GM10266 (cell line): ENCODE measurements at regions not wholly inside any gene's neighbourhood (a gene's known extent, or its start where the extent isn't known, plus 50 kb on each side); places are given as distances from the start of the nearest gene placed in this dataset.

ENCODE experiments used
- DNase-seq: peaks from one replicate; pipeline ENCODE4 v3.0.0; 2012; ENCODE audit errors: extremely low spot score
- TF ChIP-seq, protein P1 (sequence below): IDR thresholded peaks from 2 replicates; pipeline ENCODE4 v1.5.1; 2012; ENCODE audit warnings: mild to moderate bottlenecking, low read depth; ENCODE audit not compliant: control insufficient read depth, insufficient read depth; ENCODE audit errors: missing control alignments

DNA sequence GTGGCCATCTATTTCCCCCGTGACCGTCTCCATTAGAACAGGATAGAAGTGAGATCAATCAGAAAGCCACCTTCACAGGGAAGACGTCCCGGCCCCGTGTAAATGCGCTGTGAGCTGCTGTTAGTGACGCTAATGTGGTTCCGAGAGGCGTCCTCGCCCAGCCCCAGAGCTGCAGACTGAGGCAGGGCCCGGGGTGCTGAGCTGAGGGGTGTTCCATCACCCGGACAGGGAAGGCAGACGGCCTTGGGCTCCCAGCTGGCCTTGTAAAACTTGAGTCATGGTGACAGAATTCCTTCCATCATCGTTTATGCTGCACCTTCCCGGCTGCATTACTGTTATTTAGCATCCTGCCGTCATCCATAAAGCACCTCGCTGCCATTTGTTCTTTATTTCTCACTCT lies 195.3 kb upstream of the CTBP2 start:
- TF ChIP-seq, protein P1, sequence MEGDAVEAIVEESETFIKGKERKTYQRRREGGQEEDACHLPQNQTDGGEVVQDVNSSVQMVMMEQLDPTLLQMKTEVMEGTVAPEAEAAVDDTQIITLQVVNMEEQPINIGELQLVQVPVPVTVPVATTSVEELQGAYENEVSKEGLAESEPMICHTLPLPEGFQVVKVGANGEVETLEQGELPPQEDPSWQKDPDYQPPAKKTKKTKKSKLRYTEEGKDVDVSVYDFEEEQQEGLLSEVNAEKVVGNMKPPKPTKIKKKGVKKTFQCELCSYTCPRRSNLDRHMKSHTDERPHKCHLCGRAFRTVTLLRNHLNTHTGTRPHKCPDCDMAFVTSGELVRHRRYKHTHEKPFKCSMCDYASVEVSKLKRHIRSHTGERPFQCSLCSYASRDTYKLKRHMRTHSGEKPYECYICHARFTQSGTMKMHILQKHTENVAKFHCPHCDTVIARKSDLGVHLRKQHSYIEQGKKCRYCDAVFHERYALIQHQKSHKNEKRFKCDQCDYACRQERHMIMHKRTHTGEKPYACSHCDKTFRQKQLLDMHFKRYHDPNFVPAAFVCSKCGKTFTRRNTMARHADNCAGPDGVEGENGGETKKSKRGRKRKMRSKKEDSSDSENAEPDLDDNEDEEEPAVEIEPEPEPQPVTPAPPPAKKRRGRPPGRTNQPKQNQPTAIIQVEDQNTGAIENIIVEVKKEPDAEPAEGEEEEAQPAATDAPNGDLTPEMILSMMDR, result no peak
- DNase-seq, result no peak

DNA sequence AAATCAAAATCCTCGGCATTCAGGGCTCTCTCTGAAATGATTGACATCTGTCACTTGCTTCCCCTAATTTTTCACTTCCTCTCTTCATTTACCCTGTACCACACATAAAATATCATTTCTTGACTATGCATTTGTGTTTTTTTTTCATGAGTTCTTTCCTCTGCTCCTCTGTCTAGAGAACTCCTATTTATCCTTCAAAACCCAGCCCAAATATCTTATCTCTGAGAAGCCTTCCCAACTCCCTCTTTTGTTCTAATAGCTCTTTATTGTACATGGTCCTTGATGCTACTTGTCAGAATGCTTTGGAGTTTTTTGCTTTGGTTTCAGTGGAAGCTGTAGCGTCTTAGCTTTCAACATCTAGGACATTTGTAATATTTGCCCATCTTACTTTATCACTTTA lies 190.2 kb upstream of the CTBP2 start:
- no peak for DNase-seq
- TF ChIP-seq, protein P1, result no peak

DNA sequence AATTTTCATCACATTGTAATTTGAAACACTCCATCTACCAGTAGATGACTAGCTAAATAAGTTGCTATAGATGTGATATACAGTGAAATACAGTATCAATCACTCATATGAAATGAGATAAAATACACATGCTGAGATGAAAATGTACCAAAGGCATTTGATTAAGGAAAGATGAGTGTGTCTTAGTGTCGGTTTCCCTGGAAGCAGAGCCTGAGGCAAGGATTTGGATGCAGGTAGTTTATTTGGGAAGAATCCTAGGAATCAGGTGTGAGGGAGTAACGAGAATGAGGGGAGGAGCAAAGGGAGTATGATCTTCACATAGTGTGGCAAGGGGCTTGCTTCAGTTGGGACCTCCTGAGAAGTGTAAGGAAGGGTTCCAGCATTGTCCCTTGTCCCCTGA lies 188.2 kb upstream of the CTBP2 start:
- TF ChIP-seq, protein P1, result no peak
- no peak for DNase-seq

DNA sequence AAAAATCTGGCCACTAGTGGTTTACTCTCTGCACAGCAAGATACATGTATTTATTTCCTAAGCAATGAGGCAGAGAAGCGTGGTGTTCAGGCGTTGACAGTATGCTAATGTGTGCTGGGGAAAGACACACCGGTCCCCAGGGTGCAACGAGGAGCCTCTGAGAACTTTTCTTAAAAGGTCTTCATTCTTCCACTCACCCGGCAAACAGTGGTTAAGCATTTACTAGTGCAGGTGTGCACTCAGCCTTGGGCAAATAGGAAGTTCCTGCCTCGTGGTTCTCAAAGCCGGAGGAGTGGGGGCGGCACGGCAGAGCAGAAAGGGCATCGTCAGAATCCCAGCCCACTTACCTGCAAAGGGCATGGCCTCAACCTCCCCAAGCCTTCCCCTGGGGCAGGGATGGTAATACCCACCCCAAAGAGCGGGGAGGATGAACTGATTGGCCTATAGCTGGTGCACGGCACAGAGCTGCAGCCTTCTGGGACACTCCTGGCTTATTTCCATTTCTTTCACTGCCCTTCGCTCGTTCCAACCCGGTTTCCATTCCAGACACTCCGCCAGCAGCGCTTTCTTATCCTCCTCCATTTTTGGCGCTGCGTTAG lies 184.3 kb upstream of the CTBP2 start:
- TF ChIP-seq, protein P1, result no peak
- no peak for DNase-seq

DNA sequence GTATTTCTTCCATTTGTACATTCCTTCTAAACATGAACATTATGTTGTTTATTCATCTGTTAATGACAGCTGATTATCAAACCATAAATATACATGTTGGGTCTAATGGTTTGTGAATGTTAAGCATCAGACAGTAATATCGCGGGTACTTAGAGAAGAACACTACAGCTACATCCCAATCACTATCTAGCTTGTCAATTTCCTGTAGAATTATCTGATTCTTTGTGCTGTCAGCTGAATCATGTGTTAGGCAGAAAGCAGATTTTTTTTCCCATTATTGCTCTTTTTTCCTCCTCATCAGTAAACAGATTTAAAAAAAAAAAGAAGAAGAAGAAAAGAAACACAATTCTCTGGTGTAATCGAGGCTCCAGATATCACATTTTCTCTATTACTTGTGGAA lies 183.6 kb upstream of the CTBP2 start:
- TF ChIP-seq, protein P1, result no peak
- no peak for DNase-seq

DNA sequence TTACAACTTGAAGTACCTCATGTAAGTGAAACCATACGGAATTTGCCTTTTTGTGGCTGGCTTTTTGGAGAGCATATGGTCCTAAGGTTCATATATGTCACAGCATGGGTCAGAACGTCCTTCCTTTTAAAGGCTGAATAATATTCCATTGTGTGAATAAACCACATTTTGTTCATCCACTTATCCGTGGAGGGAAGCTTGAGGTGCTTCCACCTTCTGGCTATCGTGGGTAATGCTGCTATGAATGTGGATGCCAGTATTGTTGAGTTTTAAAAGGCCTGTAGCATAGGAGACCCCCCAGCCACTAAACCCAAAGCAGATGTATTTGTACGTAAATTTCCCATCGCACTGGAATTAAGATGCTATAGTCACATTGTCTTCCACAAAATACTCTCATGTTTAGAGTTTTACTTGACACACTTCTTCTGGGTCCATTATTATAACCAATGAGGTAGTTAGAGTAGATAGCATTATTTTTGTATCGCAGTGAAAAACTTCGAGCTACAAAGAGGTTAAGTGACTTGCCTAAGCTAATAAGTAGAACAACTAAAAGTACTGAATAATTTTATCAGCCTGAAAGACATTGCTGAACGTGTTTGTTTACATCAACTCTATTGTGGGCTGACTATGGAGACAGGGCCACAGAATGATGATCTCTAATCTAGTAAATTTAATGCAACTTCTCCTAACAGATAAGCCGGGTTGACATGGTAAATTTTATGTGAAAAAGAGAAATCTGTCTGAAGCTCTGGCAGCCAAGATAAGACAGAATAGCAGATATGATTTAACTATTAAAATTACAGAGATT lies 183.0 kb upstream of the CTBP2 start:
- TF ChIP-seq, protein P1, result peak; percentile 52
- no peak for DNase-seq

DNA sequence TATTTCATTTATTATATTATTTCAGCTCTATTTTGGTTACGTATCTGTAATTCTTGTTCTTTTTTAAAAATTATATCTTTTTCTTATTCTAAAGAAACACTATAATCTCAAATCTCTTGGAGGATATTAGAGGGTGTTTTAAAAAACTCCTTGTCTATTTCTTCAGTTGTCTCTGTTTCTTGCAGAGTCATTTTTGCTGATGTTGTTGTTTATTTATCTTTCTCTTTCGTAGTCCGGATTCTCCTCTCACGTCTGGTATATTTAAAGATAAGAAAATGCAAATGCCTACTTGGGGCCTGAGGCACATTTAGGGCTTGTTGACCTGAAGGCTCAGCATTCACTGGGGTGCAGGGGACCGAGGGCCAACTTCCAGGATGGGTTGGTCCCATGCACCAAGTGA lies 181.2 kb upstream of the CTBP2 start:
- no peak for DNase-seq
- TF ChIP-seq, protein P1, result no peak
